HepG2 (cell line): ENCODE measurements at regions not wholly inside any gene's neighbourhood (a gene's known extent, or its start where the extent isn't known, plus 50 kb on each side); places are given as distances from the start of the nearest gene placed in this dataset.

Source experiments
- ATAC-seq: fragments of 200-7000 bp; cut with Tn5 transposase; 3 replicates; pipeline ENCODE4 v1.9.1; 2020; ENCODE audit warnings: mild to moderate bottlenecking, moderate library complexity
- BruUV-seq: library from RNA; stranded (reverse); fragments of 400-500 nt; replicated peaks from 2 replicates; lab custom pipeline; 2021; lab: Mats Ljungman, UMichigan
- CTCF ChIA-PET: fragments of 300-600 bp; formaldehyde crosslinking; extraction: SDS; loops from one replicate; lab custom pipeline; 2021; ENCODE audit warnings: low total read pairs, inconsistent platforms, low intra/inter-chr PET ratio; lab: Yijun Ruan, JAX
- POLR2A ChIA-PET: fragments of 350-600 bp; sonication (Branson Sonifier 250); formaldehyde crosslinking; loops from one replicate; lab custom pipeline; 2020; ENCODE audit warnings: antibody characterized with exemption, inconsistent platforms; lab: Yijun Ruan, JAX
- DNase-seq: peaks from one replicate; pipeline ENCODE4 v3.0.0-alpha.2; 2015; ENCODE audit warnings: low spot score
- FAIRE-seq: peaks from 3 replicates; lab custom pipeline; 2011; peaks lifted over from hg19 to GRCh38; lab: Jason Lieb, UNC
- H2AFZ ChIP-seq: one replicate; pipeline ENCODE4 v1.6.1; 2011; ENCODE audit warnings: low read length, inconsistent platforms
- H3K27ac ChIP-seq: fragments of 300-600 bp; 3 replicates; pipeline ENCODE4 v1.8.0; 2011; ENCODE audit warnings: mixed run types, mild to moderate bottlenecking, mixed read lengths, low read length, inconsistent platforms; ENCODE audit not compliant: insufficient read depth; ENCODE audit errors: extremely low read length
- H3K27me3 ChIP-seq, 2 experiments: fragments of 200-600 bp in 1 of 2; 2 replicates in 1 of 2; 3 replicates in 1 of 2; pipeline versions ENCODE4 v1.6.0 to v1.8.0; 2011; ENCODE audit warnings: low read length in 2 of 2, mild to moderate bottlenecking in 2 of 2, moderate library complexity in 2 of 2, inconsistent platforms in 1 of 2; ENCODE audit not compliant: insufficient read depth in 2 of 2, control insufficient read depth in 1 of 2
- H3K36me3 ChIP-seq, 2 experiments: fragments of 200-600 bp in 1 of 2; replicated peaks in 1 of 2; 2 replicates in 1 of 2; 3 replicates in 1 of 2; pipeline versions ENCODE4 v1.5.1 to v1.8.0; 2011; ENCODE audit warnings: low read length in 2 of 2, inconsistent platforms in 1 of 2; ENCODE audit not compliant: insufficient read depth in 2 of 2, control insufficient read depth in 1 of 2
- H3K4me1 ChIP-seq: 2 replicates; pipeline ENCODE4 v1.5.1; 2012; ENCODE audit warnings: low read length, inconsistent platforms; ENCODE audit not compliant: insufficient read depth
- H3K4me2 ChIP-seq: 2 replicates; pipeline ENCODE4 v1.6.0; 2011; ENCODE audit warnings: low read depth, low read length, inconsistent platforms
- H3K4me3 ChIP-seq, 3 experiments: fragments of 200-600 bp in 1 of 3; sonication (generic), shearing (Covaris generic) in 1 of 3; replicated peaks in 1 of 3; 2 replicates each; pipeline ENCODE4 v1.5.1; 2011 to 2016; ENCODE audit warnings: low read length in 3 of 3, inconsistent platforms in 2 of 3, low read depth in 2 of 3, mild to moderate bottlenecking in 2 of 3, control low read depth in 1 of 3, mixed read lengths in 1 of 3; ENCODE audit not compliant: insufficient read depth in 1 of 3
- H3K79me2 ChIP-seq: one replicate; pipeline ENCODE4 v1.6.1; 2011; ENCODE audit warnings: low read length, inconsistent platforms; ENCODE audit not compliant: insufficient read depth
- H3K9ac ChIP-seq: 2 replicates; pipeline ENCODE4 v1.6.0; 2011; ENCODE audit warnings: mild to moderate bottlenecking, low read depth, low read length, inconsistent platforms; ENCODE audit not compliant: insufficient read depth
- H3K9me3 ChIP-seq: 2 replicates; pipeline ENCODE4 v1.5.1; 2012; ENCODE audit warnings: mild to moderate bottlenecking, low read length
- H4K20me1 ChIP-seq: 2 replicates; pipeline ENCODE4 v1.6.0; 2011; ENCODE audit warnings: inconsistent platforms, mild to moderate bottlenecking, low read length, moderate library complexity; ENCODE audit not compliant: insufficient read depth
- CENPX ChIP-seq: sonication (generic); formaldehyde crosslinking; IDR thresholded peaks from 2 replicates; pipeline ENCODE4 v1.9.0; 2021; ENCODE audit warnings: mild to moderate bottlenecking, missing genetic modification reagents, moderate library complexity
- EED ChIP-seq: sonication (generic); formaldehyde crosslinking; IDR thresholded peaks from 2 replicates; pipeline ENCODE4 v1.5.0; 2020; ENCODE audit warnings: mild to moderate bottlenecking, missing genetic modification reagents
- ELF1 ChIP-seq: sonication (generic); formaldehyde crosslinking; IDR thresholded peaks from 2 replicates; pipeline ENCODE4 v1.4.0; 2020; ENCODE audit warnings: missing genetic modification reagents
- HNF4G ChIP-seq, 2 experiments: sonication (generic) in 1 of 2; formaldehyde crosslinking in 1 of 2; IDR thresholded peaks; 2 replicates each; pipeline versions ENCODE4 v1.4.0 to v1.6.1; 2011 to 2020; ENCODE audit warnings: borderline replicate concordance in 2 of 2, low read depth in 2 of 2, mild to moderate bottlenecking in 2 of 2, low read length in 1 of 2, missing genetic modification reagents in 1 of 2, moderate library complexity in 1 of 2
- ISL2 ChIP-seq: sonication (generic); formaldehyde crosslinking; IDR thresholded peaks from 2 replicates; pipeline ENCODE4 v1.5.0; 2020; ENCODE audit warnings: missing genetic modification reagents
- KLF16 ChIP-seq, 2 experiments: sonication (generic) in 1 of 2; formaldehyde crosslinking in 1 of 2; IDR thresholded peaks; 2 replicates each; pipeline versions ENCODE4 v1.6.1 to v1.8.0; 2016 to 2023; ENCODE audit warnings: missing genetic modification reagents in 2 of 2, missing compliant biosample characterization in 1 of 2
- KLF9 ChIP-seq: IDR thresholded peaks from 2 replicates; pipeline ENCODE4 v1.6.1; 2016; ENCODE audit warnings: low read depth
- NCOA2 ChIP-seq: sonication (generic); formaldehyde crosslinking; IDR thresholded peaks from 2 replicates; pipeline ENCODE4 v1.8.0; 2022; ENCODE audit warnings: inconsistent platforms
- NONO ChIP-seq, 2 experiments: fragments of 450-650 bp in 1 of 2; sonication (generic) in 1 of 2; formaldehyde crosslinking in 1 of 2; IDR thresholded peaks in 1 of 2; conservative IDR thresholded peaks in 1 of 2; 2 replicates each; pipeline versions ENCODE4 v1.6.1 to v1.8.0; 2017 to 2022; ENCODE audit warnings: mild to moderate bottlenecking in 1 of 2, missing genetic modification reagents in 1 of 2, moderate library complexity in 1 of 2
- SAP130 ChIP-seq: IDR thresholded peaks from 2 replicates; pipeline ENCODE4 v1.6.1; 2016; ENCODE audit warnings: low read depth
- YY1 ChIP-seq: IDR thresholded peaks from 2 replicates; pipeline ENCODE4 v1.6.1; 2011; ENCODE audit warnings: low read length, low read depth, moderate library complexity, mild to moderate bottlenecking; ENCODE audit not compliant: insufficient read depth, insufficient replicate concordance
- ZMYM4 ChIP-seq: sonication (generic); formaldehyde crosslinking; IDR thresholded peaks from 2 replicates; pipeline ENCODE4 v1.8.1; 2023; ENCODE audit warnings: mild to moderate bottlenecking, missing genetic modification reagents
- ZNF619 ChIP-seq: sonication (generic); formaldehyde crosslinking; IDR thresholded peaks from 2 replicates; pipeline ENCODE4 v1.4.0; 2020; ENCODE audit warnings: mild to moderate bottlenecking, missing genetic modification reagents
- ZNF768 ChIP-seq: sonication (generic); formaldehyde crosslinking; IDR thresholded peaks from 2 replicates; pipeline ENCODE4 v1.4.0; 2020; ENCODE audit warnings: missing genetic modification reagents
- ZNF784 ChIP-seq: sonication (generic); formaldehyde crosslinking; IDR thresholded peaks from 2 replicates; pipeline ENCODE4 v1.5.1; 2020; ENCODE audit warnings: missing genetic modification reagents, mild to moderate bottlenecking, borderline replicate concordance
- ZNF788 ChIP-seq: sonication (generic); formaldehyde crosslinking; IDR thresholded peaks from 2 replicates; pipeline ENCODE4 v1.5.0; 2020; ENCODE audit warnings: mild to moderate bottlenecking, missing genetic modification reagents, borderline replicate concordance
- ZSCAN31 ChIP-seq: sonication (generic); formaldehyde crosslinking; IDR thresholded peaks from 2 replicates; pipeline ENCODE4 v1.5.0; 2020; ENCODE audit warnings: low read depth, mild to moderate bottlenecking, missing genetic modification reagents
- WGBS: methylation state at CpG from one replicate; pipeline ENCODE4 v1.1.6; 2017; ENCODE audit warnings: low lambda C conversion rate; 5-methylcytosine and 5-hydroxymethylcytosine counted together
- in situ Hi-C: cut with HindIII; loops from 2 replicates; pipeline ENCODE4 v1.10.0; 2017; ENCODE audit warnings: low pct_unique_long_range_greater_than_20kb; ENCODE audit not compliant: extremely low pct_ligation_motif_present
- intact Hi-C: fragments of 100-400 bp; cut with micrococcal nuclease; formaldehyde crosslinking; loops from one replicate; pipeline ENCODE4 v1.10.0; 2022; ENCODE audit not compliant: unreplicated experiment
- TF ChIP-seq, protein P1 (sequence below): IDR thresholded peaks from 2 replicates; pipeline ENCODE4 v1.6.1; 2018; ENCODE audit warnings: missing genetic modification reagents
- TF ChIP-seq, protein P2 (sequence below): sonication (generic); formaldehyde crosslinking; IDR thresholded peaks from 2 replicates; pipeline ENCODE4 v1.4.0; 2020; ENCODE audit warnings: mild to moderate bottlenecking, missing genetic modification reagents

DNA sequence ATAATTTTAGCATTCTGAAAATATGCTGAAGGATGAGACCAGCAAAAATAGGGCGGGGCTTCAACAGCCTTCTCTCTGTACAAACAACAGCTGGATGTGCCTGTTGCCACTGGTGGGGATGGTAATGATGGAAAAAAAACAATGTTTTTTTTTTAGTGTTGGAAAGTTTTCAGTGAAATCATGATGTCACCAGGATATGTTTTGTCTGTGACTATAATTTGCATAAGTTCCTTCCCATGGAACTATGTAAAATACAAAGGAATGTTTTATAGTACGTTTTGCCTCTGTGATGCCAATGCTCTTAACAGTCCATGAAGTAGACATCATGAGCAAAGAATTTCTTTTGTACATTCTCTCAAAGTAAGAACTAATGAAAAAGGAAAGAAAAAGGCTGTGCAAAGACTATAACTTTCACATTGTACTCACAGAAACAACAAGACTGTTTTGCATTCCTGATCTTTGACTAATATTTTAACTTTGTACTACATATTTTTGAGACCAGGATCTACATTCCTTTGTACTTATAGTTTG is 589.7 kb downstream of the SPRY1 start:
- H3K27ac ChIP-seq = no peak overlapping the region
- H4K20me1 ChIP-seq = no peaks in the 10 kb centered on the region
- in situ Hi-C loops (no loop called here), intact Hi-C loops (loop anchor here (10.0 kb wide), 1 partner anchor 132 kb away; no protein-coding TSS in a partner anchor)
- no peak overlapping the region for H3K4me3 ChIP-seq
- no peaks in the 10 kb centered on the region for H3K36me3 ChIP-seq
- 0 out of 5 replicates have a peak, but pooled peaks cover 0 to 4% of the 10 kb centered on the region in 2 experiments for H3K27me3 ChIP-seq
- H3K9me3 ChIP-seq = no peaks in the 10 kb centered on the region
- POLR2A ChIA-PET = no interaction called here
- TF ChIP-seq KLF9 (CRISPR knock-in tag) (no peak), NONO (IDR thresholded peaks at IDR 0.05) (no peak), NONO (CRISPR knock-in tag; conservative IDR thresholded peaks at IDR 0.05) (no peak), YY1 (no peak), NCOA2 (CRISPR knock-in tag) (no peak), ZNF788 (CRISPR knock-in tag) (no peak), ELF1 (CRISPR knock-in tag) (no peak), ZNF619 (CRISPR knock-in tag) (no peak), HNF4G (IDR thresholded peaks at IDR 0.05; ENCODE audit: borderline replicate concordance, low read depth, low read length) (no peak), HNF4G (CRISPR knock-in tag; IDR thresholded peaks at IDR 0.05; ENCODE audit: borderline replicate concordance, low read depth) (no peak), CENPX (no peak), ZNF768 (CRISPR knock-in tag) (no peak), ISL2 (no peak), KLF16 (CRISPR knock-in tag; IDR thresholded peaks at IDR 0.05) (no peak), ZMYM4 (no peak), EED (no peak), ZNF784 (no peak), ZSCAN31 (CRISPR knock-in tag) (no peak), SAP130 (CRISPR knock-in tag) (no peak)
- TF ChIP-seq, protein P1, sequence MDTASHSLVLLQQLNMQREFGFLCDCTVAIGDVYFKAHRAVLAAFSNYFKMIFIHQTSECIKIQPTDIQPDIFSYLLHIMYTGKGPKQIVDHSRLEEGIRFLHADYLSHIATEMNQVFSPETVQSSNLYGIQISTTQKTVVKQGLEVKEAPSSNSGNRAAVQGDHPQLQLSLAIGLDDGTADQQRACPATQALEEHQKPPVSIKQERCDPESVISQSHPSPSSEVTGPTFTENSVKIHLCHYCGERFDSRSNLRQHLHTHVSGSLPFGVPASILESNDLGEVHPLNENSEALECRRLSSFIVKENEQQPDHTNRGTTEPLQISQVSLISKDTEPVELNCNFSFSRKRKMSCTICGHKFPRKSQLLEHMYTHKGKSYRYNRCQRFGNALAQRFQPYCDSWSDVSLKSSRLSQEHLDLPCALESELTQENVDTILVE (CRISPR knock-in tag) = no peak
- TF ChIP-seq, protein P2, sequence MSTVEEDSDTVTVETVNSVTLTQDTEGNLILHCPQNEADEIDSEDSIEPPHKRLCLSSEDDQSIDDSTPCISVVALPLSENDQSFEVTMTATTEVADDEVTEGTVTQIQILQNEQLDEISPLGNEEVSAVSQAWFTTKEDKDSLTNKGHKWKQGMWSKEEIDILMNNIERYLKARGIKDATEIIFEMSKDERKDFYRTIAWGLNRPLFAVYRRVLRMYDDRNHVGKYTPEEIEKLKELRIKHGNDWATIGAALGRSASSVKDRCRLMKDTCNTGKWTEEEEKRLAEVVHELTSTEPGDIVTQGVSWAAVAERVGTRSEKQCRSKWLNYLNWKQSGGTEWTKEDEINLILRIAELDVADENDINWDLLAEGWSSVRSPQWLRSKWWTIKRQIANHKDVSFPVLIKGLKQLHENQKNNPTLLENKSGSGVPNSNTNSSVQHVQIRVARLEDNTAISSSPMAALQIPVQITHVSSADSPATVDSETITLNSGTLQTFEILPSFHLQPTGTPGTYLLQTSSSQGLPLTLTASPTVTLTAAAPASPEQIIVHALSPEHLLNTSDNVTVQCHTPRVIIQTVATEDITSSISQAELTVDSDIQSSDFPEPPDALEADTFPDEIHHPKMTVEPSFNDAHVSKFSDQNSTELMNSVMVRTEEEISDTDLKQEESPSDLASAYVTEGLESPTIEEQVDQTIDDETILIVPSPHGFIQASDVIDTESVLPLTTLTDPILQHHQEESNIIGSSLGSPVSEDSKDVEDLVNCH = no peak
- CTCF ChIA-PET = no interaction called here
- H2AFZ ChIP-seq = no peak overlapping the region
- no peak overlapping the region for H3K4me2 ChIP-seq
- no peaks in the 10 kb centered on the region for H3K4me1 ChIP-seq
- no TSS peak for BruUV-seq
- no peak overlapping the region for H3K9ac ChIP-seq
- no peaks in the 10 kb centered on the region for H3K79me2 ChIP-seq
- 3% methylated on average over 2 of the region's 2 CpGs for WGBS
- no peak for DNase-seq
- no peak for FAIRE-seq
- no peak for ATAC-seq
